ENCODE measurements at regions not wholly inside any gene's neighbourhood (a gene's known extent, or its start where the extent isn't known, plus 50 kb on each side); places are given as distances from the start of the nearest gene placed in this dataset.
A peak's percentile ranks its signal among the peaks of the same experiment; 100 is the strongest.

GRCh38 chr7:156459067-156459466 is 181.5 kb upstream of the RNF32 start:
- no peak overlapping the region for H3K9ac ChIP-seq (ENCODE audit: low read length in 3 of 3)
- H3K27ac ChIP-seq (ENCODE audit: low read depth in 2 of 2, low read length in 2 of 2): no peak overlapping the region
- H3K36me3 ChIP-seq (ENCODE audit: control insufficient read depth in 2 of 3, insufficient read depth in 3 of 3, low read length in 3 of 3): no peaks in the 10 kb centered on the region
- no peaks in the 10 kb centered on the region for H3K27me3 ChIP-seq (ENCODE audit: control insufficient read depth, insufficient read depth, low read length)
- H3K9me3 ChIP-seq (ENCODE audit: control insufficient read depth in 2 of 3, insufficient read depth in 1 of 3, low read length in 3 of 3): no peaks in the 10 kb centered on the region
- peaks cover 0 to 4% (median 0%) of the 10 kb centered on the region in 3 donors for H3K4me1 ChIP-seq (ENCODE audit: control insufficient read depth in 2 of 3, insufficient read depth in 2 of 3, low read depth in 1 of 3, low read length in 3 of 3)
- TF ChIP-seq, protein P1, sequence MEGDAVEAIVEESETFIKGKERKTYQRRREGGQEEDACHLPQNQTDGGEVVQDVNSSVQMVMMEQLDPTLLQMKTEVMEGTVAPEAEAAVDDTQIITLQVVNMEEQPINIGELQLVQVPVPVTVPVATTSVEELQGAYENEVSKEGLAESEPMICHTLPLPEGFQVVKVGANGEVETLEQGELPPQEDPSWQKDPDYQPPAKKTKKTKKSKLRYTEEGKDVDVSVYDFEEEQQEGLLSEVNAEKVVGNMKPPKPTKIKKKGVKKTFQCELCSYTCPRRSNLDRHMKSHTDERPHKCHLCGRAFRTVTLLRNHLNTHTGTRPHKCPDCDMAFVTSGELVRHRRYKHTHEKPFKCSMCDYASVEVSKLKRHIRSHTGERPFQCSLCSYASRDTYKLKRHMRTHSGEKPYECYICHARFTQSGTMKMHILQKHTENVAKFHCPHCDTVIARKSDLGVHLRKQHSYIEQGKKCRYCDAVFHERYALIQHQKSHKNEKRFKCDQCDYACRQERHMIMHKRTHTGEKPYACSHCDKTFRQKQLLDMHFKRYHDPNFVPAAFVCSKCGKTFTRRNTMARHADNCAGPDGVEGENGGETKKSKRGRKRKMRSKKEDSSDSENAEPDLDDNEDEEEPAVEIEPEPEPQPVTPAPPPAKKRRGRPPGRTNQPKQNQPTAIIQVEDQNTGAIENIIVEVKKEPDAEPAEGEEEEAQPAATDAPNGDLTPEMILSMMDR (IDR thresholded peaks at IDR 0.05; ENCODE audit: borderline replicate concordance, extremely low read depth, insufficient read depth): no peak
- intact Hi-C loops (cut with DNase I): no loop called here
- DNase-seq (no peak), FAIRE-seq (no peak)
- H3K4me3 ChIP-seq (ENCODE audit: low read length in 3 of 3): no peak overlapping the region

DNA sequence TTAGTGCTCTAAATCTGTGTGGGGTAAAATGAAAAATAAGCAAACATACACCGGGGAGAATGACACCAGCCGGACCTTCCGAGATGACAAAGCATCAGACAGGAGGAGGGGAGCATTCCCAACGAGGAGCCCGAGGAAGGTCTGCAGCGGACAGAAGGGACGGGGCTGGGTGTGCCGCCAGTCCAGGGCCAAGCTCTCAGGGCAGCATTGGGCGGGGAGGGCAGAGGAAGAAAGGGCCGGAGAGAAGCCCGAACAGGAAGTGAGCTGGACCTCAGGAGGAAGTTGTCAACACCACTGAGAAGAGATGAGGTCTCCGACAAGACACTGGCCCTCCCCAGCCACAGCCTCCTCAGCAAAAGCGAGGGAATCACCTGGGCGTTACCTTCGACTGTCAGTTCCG is 182.6 kb upstream of the RNF32 start:
- H3K27me3 ChIP-seq (ENCODE audit: control insufficient read depth, insufficient read depth, low read length): no peaks in the 10 kb centered on the region
- TF ChIP-seq, protein P1 (IDR thresholded peaks at IDR 0.05; ENCODE audit: borderline replicate concordance, extremely low read depth, insufficient read depth): no peak
- no peaks in the 10 kb centered on the region for H3K9me3 ChIP-seq (ENCODE audit: control insufficient read depth in 2 of 3, insufficient read depth in 1 of 3, low read length in 3 of 3)
- no peaks in the 10 kb centered on the region for H3K36me3 ChIP-seq (ENCODE audit: control insufficient read depth in 2 of 3, insufficient read depth in 3 of 3, low read length in 3 of 3)
- intact Hi-C loops (cut with DNase I): no loop called here
- no peak overlapping the region for H3K4me3 ChIP-seq (ENCODE audit: low read length in 3 of 3)
- H3K9ac ChIP-seq (ENCODE audit: low read length in 3 of 3): no peak overlapping the region
- FAIRE-seq (no peak), DNase-seq (no peak)
- H3K27ac ChIP-seq (ENCODE audit: low read depth in 2 of 2, low read length in 2 of 2): no peak overlapping the region
- peaks cover 0 to 4% (median 0%) of the 10 kb centered on the region in 3 donors for H3K4me1 ChIP-seq (ENCODE audit: control insufficient read depth in 2 of 3, insufficient read depth in 2 of 3, low read depth in 1 of 3, low read length in 3 of 3)

GRCh38 chr7:156456503-156457115 is 184.0 kb upstream of the RNF32 start:
- Histone ChIP-seq H3K9me3 (ENCODE audit: control insufficient read depth in 2 of 3, insufficient read depth in 1 of 3, low read length in 3 of 3) (no peaks in the 10 kb centered on the region), H3K27ac (ENCODE audit: low read depth in 2 of 2, low read length in 2 of 2) (no peak overlapping the region), H3K4me3 (ENCODE audit: low read length in 3 of 3) (no peak overlapping the region), H3K4me1 (ENCODE audit: control insufficient read depth in 2 of 3, insufficient read depth in 2 of 3, low read depth in 1 of 3, low read length in 3 of 3) (peaks cover 0 to 4% (median 0%) of the 10 kb centered on the region in 3 donors), H3K36me3 (ENCODE audit: control insufficient read depth in 2 of 3, insufficient read depth in 3 of 3, low read length in 3 of 3) (no peaks in the 10 kb centered on the region), H3K9ac (ENCODE audit: low read length in 3 of 3) (no peak overlapping the region), H3K27me3 (ENCODE audit: control insufficient read depth, insufficient read depth, low read length) (no peaks in the 10 kb centered on the region)
- intact Hi-C loops (cut with DNase I): no loop called here
- FAIRE-seq (no peak), DNase-seq (peak in 3 of 5 donors; percentile 22 to 56 (median 55))
- TF ChIP-seq, protein P1 (IDR thresholded peaks at IDR 0.05; ENCODE audit: borderline replicate concordance, extremely low read depth, insufficient read depth): no peak

- H3K27ac ChIP-seq (ENCODE audit: low read depth in 2 of 2, low read length in 2 of 2): no peak overlapping the region
- no peak overlapping the region for H3K9ac ChIP-seq (ENCODE audit: low read length in 3 of 3)
- FAIRE-seq: no peak
- intact Hi-C loops (cut with DNase I): no loop called here
- H3K4me1 ChIP-seq (ENCODE audit: control insufficient read depth in 2 of 3, insufficient read depth in 2 of 3, low read depth in 1 of 3, low read length in 3 of 3): peaks cover 0 to 2% (median 0%) of the 10 kb centered on the region in 3 donors
- no peaks in the 10 kb centered on the region for H3K9me3 ChIP-seq (ENCODE audit: control insufficient read depth in 2 of 3, insufficient read depth in 1 of 3, low read length in 3 of 3)
- no peaks in the 10 kb centered on the region for H3K36me3 ChIP-seq (ENCODE audit: control insufficient read depth in 2 of 3, insufficient read depth in 3 of 3, low read length in 3 of 3)
- DNase-seq: no peak
- no peak overlapping the region for H3K4me3 ChIP-seq (ENCODE audit: low read length in 3 of 3)
- TF ChIP-seq, protein P1 (IDR thresholded peaks at IDR 0.05; ENCODE audit: borderline replicate concordance, extremely low read depth, insufficient read depth): no peak
- H3K27me3 ChIP-seq (ENCODE audit: control insufficient read depth, insufficient read depth, low read length): no peaks in the 10 kb centered on the region
These were observed 184.5 kb upstream of the RNF32 start for GRCh38 chr7:156456032-156456431.

Data from kidney (tissue), 13 donors.